Frontal cortex (tissue), 3 donors: ENCODE measurements at regions not wholly inside any gene's neighbourhood (a gene's known extent, or its start where the extent isn't known, plus 50 kb on each side); places are given as distances from the start of the nearest gene placed in this dataset.
"Not testable (repeated sequence)": the region's sequence is repeated elsewhere in the genome, so short reads cannot be mapped to it uniquely, and the experiment has no call there.

Experiments
- DNase-seq, 2 donors: peaks; one replicate each; pipeline ENCODE4 v3.0.0; 2012; ENCODE audit warnings: low spot score in 2 of 2
- FAIRE-seq: peaks from 2 replicates; lab custom pipeline; 2012; peaks lifted over from hg19 to GRCh38; lab: Jason Lieb, UNC
- donor health status: control.
- donor health status: control.
- donor health status: control.

GRCh38 chr18:42513441-42513840, 558.4 kb downstream of the PIK3C3 start:
- FAIRE-seq (no peak), DNase-seq (no peak)

- DNase-seq (no peak), FAIRE-seq (no peak)
These were observed 559.5 kb downstream of the PIK3C3 start for GRCh38 chr18:42514512-42514911.

GRCh38 chr18:42517896-42518295, 562.9 kb downstream of the PIK3C3 start:
- no peak for DNase-seq
- FAIRE-seq = no peak

- not testable (repeated sequence) for FAIRE-seq, DNase-seq
These were observed 563.3 kb downstream of the PIK3C3 start for GRCh38 chr18:42518331-42518730.

- DNase-seq = no peak
- no peak for FAIRE-seq
These were observed 565.1 kb downstream of the PIK3C3 start for GRCh38 chr18:42520138-42520537.

GRCh38 chr18:42525905-42526304, 570.9 kb downstream of the PIK3C3 start:
- FAIRE-seq (no peak), DNase-seq (no peak)

- FAIRE-seq = no peak
- DNase-seq = no peak
These were observed 572.7 kb downstream of the PIK3C3 start for GRCh38 chr18:42527766-42528165.

GRCh38 chr18:42530276-42530675, 575.2 kb downstream of the PIK3C3 start:
- FAIRE-seq (no peak), DNase-seq (no peak)

- DNase-seq (no peak), FAIRE-seq (no peak)
These were observed 577.1 kb downstream of the PIK3C3 start for GRCh38 chr18:42532119-42532518.

- FAIRE-seq (no peak), DNase-seq (no peak)
These were observed 578.1 kb downstream of the PIK3C3 start for GRCh38 chr18:42533009-42533575.

GRCh38 chr18:42533616-42534015, 578.6 kb downstream of the PIK3C3 start:
- no peak for DNase-seq
- FAIRE-seq = no peak

GRCh38 chr18:42534313-42534712, 579.3 kb downstream of the PIK3C3 start:
- no peak for FAIRE-seq
- no peak for DNase-seq

GRCh38 chr18:42536442-42536841, 579.0 kb downstream of the RIT2 start:
- no peak for DNase-seq

GRCh38 chr18:42537291-42537690, 578.2 kb downstream of the RIT2 start:
- FAIRE-seq (no peak), DNase-seq (no peak)

More at GRCh38 chr18:42536442-42536841, 579.0 kb downstream of the RIT2 start:
- FAIRE-seq = no peak

GRCh38 chr18:42544901-42545300, 570.6 kb downstream of the RIT2 start:
- DNase-seq (no peak), FAIRE-seq (no peak)

GRCh38 chr18:42545825-42546224, 569.7 kb downstream of the RIT2 start:
- DNase-seq (no peak), FAIRE-seq (no peak)

- DNase-seq (no peak), FAIRE-seq (no peak)
These were observed 567.0 kb downstream of the RIT2 start for GRCh38 chr18:42548493-42548892.

- FAIRE-seq (no peak), DNase-seq (no peak)
These were observed 565.9 kb downstream of the RIT2 start for GRCh38 chr18:42549596-42549995.

- DNase-seq, FAIRE-seq: not testable (repeated sequence)
These were observed 562.9 kb downstream of the RIT2 start for GRCh38 chr18:42552559-42552958.

GRCh38 chr18:42559069-42559690, 556.3 kb downstream of the RIT2 start:
- DNase-seq = no peak

GRCh38 chr18:42561521-42561920, 554.0 kb downstream of the RIT2 start:
- no peak for FAIRE-seq

More at GRCh38 chr18:42559069-42559690, 556.3 kb downstream of the RIT2 start:
- FAIRE-seq = no peak

GRCh38 chr18:42563995-42564394, 551.5 kb downstream of the RIT2 start:
- DNase-seq = no peak
- no peak for FAIRE-seq

More at GRCh38 chr18:42561521-42561920, 554.0 kb downstream of the RIT2 start:
- no peak for DNase-seq
